Astrocyte (in vitro differentiated cells and primary cell): ENCODE measurements at regions not wholly inside any gene's neighbourhood (a gene's known extent, or its start where the extent isn't known, plus 50 kb on each side); places are given as distances from the start of the nearest gene placed in this dataset.

Source experiments
- EZH2 ChIP-seq: IDR thresholded peaks from 2 replicates; pipeline ENCODE4 v1.6.1; 2012; ENCODE audit warnings: mild to moderate bottlenecking, low read length, inconsistent platforms; ENCODE audit not compliant: insufficient read depth
- TF ChIP-seq, protein P1 (sequence below): IDR thresholded peaks from 2 replicates; pipeline ENCODE4 v1.5.1; 2011; ENCODE audit warnings: low read depth, mild to moderate bottlenecking, inconsistent platforms, low read length, moderate library complexity; ENCODE audit not compliant: insufficient read depth

GRCh38 chr17:77894126-77894956, 64.2 kb upstream of the TNRC6C start:
- TF ChIP-seq, protein P1, sequence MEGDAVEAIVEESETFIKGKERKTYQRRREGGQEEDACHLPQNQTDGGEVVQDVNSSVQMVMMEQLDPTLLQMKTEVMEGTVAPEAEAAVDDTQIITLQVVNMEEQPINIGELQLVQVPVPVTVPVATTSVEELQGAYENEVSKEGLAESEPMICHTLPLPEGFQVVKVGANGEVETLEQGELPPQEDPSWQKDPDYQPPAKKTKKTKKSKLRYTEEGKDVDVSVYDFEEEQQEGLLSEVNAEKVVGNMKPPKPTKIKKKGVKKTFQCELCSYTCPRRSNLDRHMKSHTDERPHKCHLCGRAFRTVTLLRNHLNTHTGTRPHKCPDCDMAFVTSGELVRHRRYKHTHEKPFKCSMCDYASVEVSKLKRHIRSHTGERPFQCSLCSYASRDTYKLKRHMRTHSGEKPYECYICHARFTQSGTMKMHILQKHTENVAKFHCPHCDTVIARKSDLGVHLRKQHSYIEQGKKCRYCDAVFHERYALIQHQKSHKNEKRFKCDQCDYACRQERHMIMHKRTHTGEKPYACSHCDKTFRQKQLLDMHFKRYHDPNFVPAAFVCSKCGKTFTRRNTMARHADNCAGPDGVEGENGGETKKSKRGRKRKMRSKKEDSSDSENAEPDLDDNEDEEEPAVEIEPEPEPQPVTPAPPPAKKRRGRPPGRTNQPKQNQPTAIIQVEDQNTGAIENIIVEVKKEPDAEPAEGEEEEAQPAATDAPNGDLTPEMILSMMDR: no peak
- no peak for TF ChIP-seq EZH2
